GM21825 (cell line): ENCODE measurements at regions not wholly inside any gene's neighbourhood (a gene's known extent, or its start where the extent isn't known, plus 50 kb on each side); places are given as distances from the start of the nearest gene placed in this dataset.
A peak's percentile ranks its signal among the peaks of the same experiment; 100 is the strongest.

Source experiments
- ATAC-seq: cut with Tn5 transposase; IDR thresholded peaks from one replicate; pipeline ENCODE4 v1.9.1; 2021; ENCODE audit warnings: mild to moderate bottlenecking, moderate library complexity; ENCODE audit not compliant: unreplicated experiment

- peak; percentile 68 for ATAC-seq
These were observed 116.6 kb upstream of the HIVEP3 start for GRCh38 chr1:42035205-42035829.

GRCh38 chr1:42034426-42034825 lies 115.7 kb upstream of the HIVEP3 start:
- no peak for ATAC-seq

DNA sequence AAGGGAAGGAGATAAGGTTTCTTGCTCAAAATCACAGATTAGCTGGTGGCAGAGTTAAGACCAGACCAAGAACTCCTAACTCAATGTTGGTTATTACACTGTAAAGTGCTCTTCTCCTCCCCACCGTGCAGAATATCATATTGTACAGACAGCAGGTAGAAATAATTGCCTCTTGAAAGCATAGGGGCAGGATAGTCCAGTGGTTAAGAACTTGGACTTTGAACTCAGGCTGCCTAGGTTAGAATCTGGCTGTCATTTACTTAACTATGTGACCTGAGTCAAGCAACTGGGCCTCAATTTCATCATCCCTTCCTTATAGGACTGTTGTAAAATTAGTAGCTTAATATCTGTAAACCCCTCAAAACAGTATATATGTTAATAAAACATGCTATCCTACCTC lies 114.9 kb upstream of the HIVEP3 start:
- no peak for ATAC-seq

DNA sequence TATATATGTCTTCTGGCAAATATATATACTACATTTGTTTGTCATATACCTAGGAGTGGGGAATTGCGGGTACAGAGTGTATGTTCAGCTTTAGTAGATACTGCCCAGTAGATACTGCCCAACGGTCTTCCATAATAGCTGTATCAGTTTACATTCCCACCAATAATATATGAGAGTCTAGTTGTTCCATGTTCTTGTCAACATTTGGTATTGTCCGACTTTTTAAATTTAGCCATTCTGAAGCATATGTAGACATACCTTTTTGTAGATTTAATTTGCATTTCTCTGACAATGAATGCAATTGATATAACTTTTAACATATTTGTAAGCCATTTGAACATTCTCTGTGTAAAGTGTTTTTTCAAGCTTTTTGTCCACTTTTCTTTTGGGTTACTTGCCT lies 99.0 kb upstream of the HIVEP3 start:
- no peak for ATAC-seq

GRCh38 chr1:42017259-42017658 lies 98.5 kb upstream of the HIVEP3 start:
- no peak for ATAC-seq

DNA sequence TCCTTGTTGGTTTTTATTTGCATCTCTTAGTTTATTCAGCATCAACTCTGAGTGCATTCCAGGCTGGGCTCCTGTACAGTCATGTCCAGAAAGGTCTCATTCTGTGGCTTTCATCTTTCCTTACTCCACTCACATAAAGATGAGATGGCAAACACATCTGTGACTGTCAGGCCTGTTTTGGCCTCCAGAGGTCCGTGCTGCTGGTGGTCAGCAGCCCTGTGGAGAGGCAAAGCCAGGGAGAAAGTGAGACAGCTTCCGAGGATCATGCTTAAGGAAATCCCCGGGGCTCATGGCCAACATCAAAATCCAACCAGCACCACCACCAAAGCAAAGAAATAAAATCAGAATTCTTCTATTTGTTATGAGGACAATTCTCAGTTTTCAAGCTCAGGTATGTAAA lies 96.1 kb upstream of the HIVEP3 start:
- ATAC-seq: no peak

DNA sequence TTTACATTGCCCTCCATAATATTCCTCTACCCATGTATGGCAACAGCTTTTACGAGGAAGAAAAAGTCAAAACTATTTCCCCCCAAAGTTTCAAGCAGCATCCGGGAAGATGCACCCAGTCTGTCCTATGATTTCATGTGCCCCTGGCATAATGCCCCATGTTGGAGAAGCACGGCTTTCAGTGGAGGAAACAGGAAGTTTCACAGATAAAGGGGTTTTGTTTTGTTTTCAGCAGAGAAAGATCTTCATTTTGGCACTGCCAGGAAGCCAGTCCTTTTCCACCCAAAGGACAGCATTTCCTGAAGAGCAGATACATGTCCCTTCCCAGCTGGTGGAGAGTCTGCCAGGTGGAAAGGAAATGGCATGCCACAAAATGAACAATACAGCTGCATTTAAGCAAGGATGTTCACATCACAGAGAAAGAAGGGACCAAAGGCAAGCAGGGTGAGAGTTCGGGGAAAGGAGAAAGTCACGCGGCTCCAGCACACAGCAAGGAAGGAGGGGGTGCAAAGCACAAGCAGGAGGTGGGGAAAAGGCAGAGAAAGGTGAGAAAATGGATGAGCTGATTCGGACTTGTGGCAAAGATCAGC lies 95.3 kb upstream of the HIVEP3 start:
- ATAC-seq: no peak

DNA sequence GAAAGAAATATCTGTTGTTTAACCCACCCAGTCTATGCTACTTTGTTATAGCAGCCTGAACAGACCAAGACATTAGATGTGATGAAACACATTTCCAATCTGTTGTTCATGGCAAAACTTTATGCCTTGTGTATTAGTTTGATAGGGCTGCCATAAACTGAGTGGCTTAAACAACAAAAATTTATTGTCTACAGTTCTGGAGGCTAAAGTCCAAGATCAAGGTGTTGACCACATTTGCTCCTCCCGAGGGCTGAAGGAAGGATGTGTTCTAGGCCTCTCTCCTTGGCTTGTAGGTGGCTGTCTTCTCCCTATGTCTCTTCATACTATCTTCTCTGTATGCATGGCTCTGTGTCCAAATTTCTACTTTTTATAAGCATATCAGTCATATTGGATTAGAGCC lies 94.1 kb upstream of the HIVEP3 start:
- ATAC-seq: no peak

- no peak for ATAC-seq
These were observed 91.7 kb upstream of the HIVEP3 start for GRCh38 chr1:42010381-42010780.

DNA sequence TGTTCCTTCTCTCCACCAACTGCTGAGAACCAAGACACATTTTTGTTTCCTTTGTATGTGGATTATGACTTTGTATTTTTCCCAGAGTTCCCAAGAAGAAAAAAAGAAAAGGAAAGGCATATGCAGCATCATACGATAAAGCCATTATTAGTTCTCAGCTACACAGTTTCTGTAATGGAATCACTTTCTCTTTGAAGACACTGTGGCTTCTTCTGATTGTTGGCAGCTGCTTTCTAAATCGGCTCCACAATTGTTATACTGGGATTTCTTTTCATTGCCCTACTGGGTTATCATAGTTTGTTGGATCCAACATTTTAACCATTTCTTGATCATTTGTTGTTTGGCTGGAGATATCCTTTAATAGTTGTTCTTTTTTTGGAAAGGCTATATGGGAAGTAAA lies 89.5 kb upstream of the HIVEP3 start:
- ATAC-seq: no peak

GRCh38 chr1:42006836-42007235 lies 88.1 kb upstream of the HIVEP3 start:
- ATAC-seq: no peak

- ATAC-seq: no peak
These were observed 87.4 kb upstream of the HIVEP3 start for GRCh38 chr1:42006093-42006492.

GRCh38 chr1:42005530-42005929 lies 86.8 kb upstream of the HIVEP3 start:
- ATAC-seq: no peak

- ATAC-seq: no peak
These were observed 86.1 kb upstream of the HIVEP3 start for GRCh38 chr1:42004860-42005259.

GRCh38 chr1:42004322-42004721 lies 85.6 kb upstream of the HIVEP3 start:
- no peak for ATAC-seq

DNA sequence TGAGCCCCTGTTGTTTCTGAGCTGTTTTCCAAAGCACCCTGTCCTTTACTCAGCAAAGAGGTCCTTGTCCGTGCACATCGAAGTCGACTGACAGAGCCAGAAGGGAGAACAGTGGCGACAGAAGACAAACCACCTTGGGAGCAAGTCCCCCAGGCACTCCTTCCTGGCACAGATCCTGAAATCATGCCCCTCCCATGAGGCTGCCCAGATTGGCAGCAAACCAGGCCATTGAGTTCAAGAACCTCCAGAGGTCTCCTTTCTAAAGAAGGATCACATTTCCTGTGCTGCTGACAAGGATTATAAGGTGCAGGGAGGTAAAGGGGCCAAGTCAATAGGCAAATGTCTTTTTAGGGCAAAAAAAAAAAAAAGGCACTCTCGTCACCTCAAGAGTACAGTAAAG lies 84.7 kb upstream of the HIVEP3 start:
- no peak for ATAC-seq

DNA sequence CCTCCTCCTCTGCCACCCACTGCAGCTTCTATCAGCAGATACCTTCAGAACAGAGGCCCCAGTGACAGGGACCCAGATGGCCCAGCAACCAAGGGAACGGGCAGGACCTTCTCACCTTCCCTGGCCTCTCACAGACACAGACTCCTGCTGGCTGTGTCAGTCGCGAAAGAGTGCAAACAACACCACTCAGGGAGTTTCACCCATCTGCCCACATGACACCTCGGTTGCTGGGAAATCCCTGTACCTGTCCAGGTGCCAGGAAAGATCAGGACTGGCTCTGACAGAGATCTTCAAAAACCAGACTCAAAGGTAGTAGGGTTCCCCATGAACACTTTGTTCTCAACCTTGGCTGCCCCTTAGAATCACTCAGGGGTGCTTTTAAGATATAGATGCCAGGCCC lies 83.5 kb upstream of the HIVEP3 start:
- no peak for ATAC-seq

- ATAC-seq: no peak
These were observed 82.0 kb upstream of the HIVEP3 start for GRCh38 chr1:42000766-42001165.

DNA sequence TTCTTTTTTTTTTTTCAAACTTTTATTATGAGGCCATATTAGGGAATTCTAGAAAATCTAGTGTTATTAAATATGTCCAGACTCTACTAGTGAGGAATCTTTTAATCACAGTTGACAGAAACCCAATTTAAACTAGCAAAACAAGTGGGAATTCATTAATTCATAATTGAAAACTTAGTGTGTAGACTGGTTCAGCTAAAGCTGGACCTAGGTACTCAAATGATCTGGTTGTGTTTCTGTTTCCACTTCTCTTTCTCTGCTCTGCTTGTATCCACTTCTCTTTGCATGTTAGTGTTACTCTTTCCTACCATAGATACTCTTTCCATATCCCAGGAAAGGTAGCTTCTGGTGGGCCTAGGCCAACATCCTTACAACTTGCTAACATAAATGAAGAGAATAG lies 81.2 kb upstream of the HIVEP3 start:
- no peak for ATAC-seq

DNA sequence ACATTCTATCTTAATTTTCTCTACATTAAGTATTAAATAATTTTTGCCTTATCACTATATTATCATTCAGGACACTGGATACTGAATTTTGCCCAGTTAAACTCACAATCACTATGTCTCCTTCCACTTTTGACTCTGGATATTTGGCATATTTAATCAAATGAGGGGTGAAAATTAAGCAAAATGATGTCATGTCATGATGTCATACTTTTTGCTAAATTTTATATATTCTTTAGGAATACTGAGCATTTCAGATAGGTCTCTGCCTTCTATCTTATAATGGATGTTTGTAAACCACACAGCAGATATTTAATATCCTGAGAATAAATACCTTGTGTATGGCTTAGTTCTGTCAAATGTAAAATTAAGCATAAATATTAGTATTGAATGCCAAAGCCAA lies 79.5 kb upstream of the HIVEP3 start:
- no peak for ATAC-seq

DNA sequence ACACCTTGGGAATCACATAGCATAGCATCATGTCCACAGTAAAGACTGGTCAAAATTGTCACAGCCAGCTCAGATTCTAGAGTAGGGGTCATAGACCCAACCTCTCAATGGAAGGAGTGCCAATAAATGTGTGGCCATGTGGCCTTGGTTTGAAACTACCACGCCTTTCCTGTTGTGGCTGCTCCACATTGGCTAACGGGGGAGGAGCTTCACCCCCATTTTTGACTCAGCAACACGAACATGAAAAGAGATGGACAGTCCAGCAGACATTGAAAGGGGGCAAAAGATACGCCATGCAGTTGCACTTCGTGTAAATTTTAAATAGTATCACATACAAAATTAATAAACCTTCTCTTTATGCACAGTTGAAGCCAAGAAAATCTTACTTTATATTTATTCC lies 78.4 kb upstream of the HIVEP3 start:
- no peak for ATAC-seq

DNA sequence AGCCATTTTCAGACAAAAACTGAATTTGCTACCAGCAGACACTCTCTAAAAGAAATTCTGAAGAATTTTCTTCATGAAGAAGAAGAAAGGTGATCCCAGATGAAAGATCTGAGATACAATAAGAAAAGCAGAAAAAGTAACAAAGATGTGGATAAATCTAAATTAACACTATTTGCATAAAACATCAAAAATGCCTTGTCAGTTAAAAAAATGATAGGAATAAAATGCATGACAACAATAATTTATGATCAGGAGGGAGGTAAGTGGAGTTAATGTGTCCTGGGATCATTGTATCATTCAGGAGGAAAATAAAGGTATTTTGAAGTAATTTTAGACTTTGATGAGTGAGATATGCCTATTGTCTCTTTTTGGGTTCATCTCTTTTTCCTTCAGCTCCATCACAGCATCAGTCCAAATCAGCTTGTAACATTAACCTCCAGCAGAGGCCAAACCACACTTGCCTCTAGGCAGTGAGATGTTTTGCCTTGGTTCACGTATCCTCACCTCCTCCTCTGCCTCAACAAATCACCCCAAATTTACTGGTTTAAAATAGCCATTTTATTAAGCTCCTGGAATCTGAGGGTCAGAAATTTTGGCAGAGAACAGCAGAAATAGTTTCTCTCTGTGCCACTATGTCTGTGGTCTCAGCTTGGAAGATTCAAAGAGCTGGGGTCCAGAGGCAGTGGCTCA lies 76.9 kb upstream of the HIVEP3 start:
- ATAC-seq: no peak
